Panc1 (cell line): ENCODE measurements at regions not wholly inside any gene's neighbourhood (a gene's known extent, or its start where the extent isn't known, plus 50 kb on each side); places are given as distances from the start of the nearest gene placed in this dataset.

Source experiments
- CTCF ChIP-seq: fragments of 450-650 bp; IDR thresholded peaks from 2 replicates; pipeline ENCODE4 v1.5.1; 2017; ENCODE audit warnings: mild to moderate bottlenecking
- POLR2AphosphoS5 ChIP-seq: IDR thresholded peaks from 2 replicates; pipeline ENCODE4 v1.6.1; 2012; ENCODE audit warnings: mild to moderate bottlenecking, low read depth, low read length, moderate library complexity
- TF ChIP-seq, protein P1 (sequence below), 2 experiments: IDR thresholded peaks; 2 replicates each; pipeline ENCODE4 v1.6.1; 2011 to 2012; ENCODE audit warnings: low read depth in 2 of 2, control low read depth in 1 of 2, low read length in 1 of 2, mild to moderate bottlenecking in 1 of 2, moderate library complexity in 1 of 2; ENCODE audit not compliant: insufficient read depth in 1 of 2

DNA sequence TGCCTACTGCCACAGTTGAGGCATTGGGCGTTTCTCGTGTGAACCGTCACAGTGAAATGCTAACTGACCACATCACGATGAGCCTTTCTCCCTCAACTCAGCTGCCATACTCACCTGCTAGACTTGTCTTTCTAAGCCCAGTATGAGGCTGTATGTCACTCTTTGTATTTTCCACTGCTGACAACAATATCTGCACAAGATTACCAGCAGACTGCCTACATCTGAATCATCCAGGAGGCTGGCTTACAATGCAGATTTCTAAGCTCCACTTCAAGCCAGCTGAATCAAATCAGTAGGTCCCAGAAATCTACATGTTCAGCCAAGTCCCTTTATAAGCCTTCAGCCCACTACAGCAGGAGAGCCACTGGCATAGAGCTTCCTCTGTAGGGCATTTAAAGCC is 355.0 kb upstream of the DUSP10 start:
- TF ChIP-seq, protein P1, sequence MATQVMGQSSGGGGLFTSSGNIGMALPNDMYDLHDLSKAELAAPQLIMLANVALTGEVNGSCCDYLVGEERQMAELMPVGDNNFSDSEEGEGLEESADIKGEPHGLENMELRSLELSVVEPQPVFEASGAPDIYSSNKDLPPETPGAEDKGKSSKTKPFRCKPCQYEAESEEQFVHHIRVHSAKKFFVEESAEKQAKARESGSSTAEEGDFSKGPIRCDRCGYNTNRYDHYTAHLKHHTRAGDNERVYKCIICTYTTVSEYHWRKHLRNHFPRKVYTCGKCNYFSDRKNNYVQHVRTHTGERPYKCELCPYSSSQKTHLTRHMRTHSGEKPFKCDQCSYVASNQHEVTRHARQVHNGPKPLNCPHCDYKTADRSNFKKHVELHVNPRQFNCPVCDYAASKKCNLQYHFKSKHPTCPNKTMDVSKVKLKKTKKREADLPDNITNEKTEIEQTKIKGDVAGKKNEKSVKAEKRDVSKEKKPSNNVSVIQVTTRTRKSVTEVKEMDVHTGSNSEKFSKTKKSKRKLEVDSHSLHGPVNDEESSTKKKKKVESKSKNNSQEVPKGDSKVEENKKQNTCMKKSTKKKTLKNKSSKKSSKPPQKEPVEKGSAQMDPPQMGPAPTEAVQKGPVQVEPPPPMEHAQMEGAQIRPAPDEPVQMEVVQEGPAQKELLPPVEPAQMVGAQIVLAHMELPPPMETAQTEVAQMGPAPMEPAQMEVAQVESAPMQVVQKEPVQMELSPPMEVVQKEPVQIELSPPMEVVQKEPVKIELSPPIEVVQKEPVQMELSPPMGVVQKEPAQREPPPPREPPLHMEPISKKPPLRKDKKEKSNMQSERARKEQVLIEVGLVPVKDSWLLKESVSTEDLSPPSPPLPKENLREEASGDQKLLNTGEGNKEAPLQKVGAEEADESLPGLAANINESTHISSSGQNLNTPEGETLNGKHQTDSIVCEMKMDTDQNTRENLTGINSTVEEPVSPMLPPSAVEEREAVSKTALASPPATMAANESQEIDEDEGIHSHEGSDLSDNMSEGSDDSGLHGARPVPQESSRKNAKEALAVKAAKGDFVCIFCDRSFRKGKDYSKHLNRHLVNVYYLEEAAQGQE (IDR thresholded peaks at IDR 0.05; ENCODE audit: insufficient read depth in 1 of 2, low read depth in 2 of 2, low read length in 1 of 2), result no peak
- TF ChIP-seq CTCF (no peak), POLR2AphosphoS5 (no peak)
